ENCODE measurements at regions not wholly inside any gene's neighbourhood (a gene's known extent, or its start where the extent isn't known, plus 50 kb on each side); places are given as distances from the start of the nearest gene placed in this dataset.
A peak's percentile ranks its signal among the peaks of the same experiment; 100 is the strongest.
"Not testable (repeated sequence)": the region's sequence is repeated elsewhere in the genome, so short reads cannot be mapped to it uniquely, and the experiment has no call there.

DNA sequence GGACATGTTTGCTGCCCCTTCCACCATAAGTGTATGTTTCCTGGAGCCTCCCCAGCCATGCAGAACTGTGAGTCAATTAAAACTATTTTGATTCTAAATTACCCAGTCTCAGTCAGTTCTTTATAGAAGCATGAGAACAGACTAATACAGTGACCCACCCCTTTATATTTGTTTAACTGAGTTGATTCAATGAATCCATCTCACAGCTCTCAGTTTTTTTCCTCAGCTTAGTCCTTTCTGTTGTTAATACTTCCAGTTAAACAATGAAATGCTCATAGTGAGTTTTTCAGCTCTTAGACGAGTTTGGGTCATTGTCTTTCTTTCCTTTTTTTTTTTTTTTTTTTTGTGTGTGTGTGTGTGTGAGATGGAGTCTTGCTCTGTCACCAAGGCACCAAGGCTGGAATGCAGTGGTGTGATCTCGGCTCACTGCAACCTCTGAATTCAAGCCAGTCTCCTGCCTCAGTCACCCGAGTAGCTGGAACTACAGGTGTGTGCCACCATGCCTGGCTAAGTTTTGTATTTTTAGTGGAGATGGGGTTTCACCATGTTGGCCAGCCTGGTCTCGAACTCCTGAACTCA, 627.4 kb downstream of the SPATA31A7 start:
- DNase-seq: not testable (repeated sequence)

DNA sequence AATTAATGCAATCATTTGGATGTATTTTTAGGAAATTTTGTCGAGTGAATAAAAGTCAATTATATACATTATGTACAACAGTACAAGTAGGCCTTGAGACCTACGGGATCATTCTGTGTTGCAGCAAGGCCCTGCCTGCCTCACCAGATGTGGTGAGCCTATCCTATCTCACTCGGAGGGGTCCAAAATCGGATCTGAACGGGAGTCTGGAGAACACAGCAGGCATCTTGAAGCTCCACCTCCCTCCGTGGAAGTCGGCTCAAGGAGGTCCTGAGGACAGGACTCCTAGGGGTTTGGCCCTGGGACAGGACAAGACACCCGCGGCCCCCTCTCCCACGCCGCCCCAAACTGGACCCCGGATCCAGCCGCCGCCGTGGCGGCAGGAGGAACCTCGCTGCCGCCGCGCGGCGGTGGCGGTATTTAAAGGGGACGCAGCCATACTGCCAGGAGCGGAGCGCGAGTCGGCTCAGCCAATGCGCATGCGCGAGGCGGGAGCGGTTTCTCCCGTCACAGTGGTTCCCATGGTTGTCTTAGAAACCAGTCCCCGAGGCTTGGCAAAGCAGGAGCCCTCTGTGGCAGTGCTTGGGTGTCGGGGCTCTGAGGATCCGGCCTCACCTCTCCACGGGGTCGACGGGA, 663.9 kb downstream of the SPATA31A7 start:
- DNase-seq: peak; percentile 86

DNA sequence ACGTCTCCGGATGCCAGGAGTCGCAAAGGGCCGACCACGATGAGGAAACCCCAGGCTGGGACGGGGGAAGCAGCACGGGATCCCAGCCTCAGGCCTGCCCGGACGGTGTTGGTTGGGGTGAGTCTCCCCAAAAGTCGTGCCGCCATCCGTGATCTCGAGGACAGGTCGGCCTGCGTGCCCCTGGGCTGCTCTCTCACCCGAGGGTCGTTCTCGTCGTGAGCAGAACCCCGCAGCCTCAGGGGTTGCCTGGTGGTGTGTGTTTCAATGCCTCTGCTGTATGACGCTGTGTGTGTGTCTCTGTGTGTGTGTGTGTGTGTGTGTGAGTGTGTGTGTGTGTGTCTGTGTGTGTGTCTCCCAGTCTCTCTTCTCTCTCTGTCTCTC, 664.4 kb downstream of the SPATA31A7 start:
- DNase-seq: not testable (repeated sequence)

DNA sequence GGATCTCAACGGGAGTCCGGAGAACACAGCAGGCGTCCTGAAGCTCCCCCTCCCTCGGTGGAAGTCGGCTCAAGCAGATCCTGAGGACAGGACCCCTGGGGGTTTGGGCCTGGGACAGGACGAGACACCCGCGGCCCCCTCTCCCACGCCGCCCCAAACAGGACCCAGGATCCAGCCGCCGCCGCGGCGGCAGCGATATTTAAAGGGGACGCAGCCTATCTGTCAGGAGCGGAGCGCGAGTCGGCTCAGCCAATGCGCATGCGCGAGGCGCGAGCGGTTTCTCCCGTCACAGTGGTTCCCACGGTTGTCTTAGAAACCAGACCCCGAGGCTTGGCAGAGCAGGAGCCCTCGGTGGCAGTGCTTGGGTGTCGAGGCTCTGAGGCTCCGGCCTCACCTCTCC, 666.4 kb downstream of the SPATA31A7 start:
- not testable (repeated sequence) for DNase-seq

DNA sequence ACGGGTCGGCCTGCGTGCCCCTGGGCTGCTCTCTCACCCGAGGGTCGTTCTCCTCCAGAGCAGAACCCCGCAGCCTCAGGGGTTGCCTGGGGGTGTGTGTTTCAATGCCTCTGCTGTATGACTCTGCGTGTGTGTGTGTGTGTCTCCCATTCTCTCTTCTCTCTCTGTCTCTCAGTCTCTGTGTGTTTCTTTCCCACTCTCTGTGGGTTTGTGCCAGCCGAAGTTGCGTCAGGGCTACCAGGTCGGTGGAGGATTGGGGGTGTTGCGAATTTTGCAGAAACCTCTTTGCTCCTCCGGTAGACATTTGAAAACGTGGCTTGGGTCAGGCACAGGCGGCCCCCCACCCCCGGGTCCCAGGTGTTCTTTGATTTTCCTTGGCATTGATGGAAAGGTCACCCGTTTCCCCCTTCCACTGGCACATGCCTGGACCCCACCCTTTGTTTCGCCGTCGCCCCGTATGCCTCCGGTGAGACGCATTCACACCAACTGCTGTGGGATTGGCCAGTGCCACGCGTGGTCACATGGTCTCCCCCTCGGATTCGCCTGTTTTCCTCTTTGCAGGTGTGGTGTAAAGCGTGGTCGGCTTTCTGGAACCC, 667.1 kb downstream of the SPATA31A7 start:
- peak; percentile 0 for DNase-seq

DNA sequence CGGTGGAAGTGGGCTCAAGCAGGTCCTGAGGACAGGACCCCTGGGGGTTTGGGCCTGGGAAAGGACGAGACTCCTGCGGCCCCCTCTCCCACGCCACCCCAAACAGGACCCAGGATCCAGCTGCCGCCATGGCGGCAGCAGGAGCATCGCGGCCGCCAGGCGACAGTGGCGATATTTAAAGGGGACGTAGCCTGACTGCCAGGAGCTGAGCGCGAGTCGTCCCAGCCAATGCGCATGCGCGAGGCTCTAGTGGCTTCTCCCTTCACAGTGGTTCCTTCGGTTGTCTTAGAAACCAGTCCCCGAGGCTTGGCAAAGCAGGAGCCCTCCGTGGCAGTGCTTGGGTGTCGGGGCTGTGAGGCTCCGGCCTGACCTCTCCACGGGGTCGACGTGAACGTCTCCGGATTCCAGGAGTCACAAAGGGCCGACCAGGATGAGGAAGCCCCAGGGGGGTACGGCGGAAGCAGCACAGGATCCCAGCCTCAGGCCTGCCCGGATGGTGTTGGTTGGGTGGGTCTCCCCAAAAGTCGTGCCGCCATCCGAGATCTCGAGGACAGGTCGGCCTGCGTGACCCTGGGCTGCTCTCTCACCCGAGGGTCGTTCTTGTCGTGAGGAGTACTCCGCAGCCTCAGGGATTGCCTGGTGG, 668.0 kb downstream of the SPATA31A7 start:
- not testable (repeated sequence) for DNase-seq

DNA sequence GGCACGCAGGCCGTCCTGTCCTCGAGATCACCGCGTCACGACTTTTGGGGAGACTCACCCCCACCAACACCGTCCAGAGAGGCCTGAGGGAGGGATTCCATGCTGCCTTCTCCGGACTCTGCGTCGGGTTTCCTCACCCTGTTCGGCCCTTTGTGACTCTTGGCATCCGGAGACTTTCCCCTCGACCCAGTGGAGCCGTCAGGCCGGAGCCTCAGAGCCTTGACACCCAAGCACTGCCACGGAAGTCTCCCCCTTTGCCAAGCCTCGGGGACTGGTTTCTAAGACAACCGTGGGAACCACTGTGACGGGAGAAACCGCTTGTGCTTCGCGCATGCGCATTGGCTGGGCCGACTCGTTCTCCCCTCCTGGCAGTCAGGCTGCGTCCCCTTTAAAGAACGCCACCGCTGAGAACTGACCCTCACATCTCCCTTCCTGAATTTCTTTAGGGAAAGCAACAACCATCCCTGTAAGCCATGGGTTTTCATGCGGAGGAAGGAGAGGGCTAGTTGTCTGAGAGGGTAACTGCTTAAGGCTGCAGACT, 672.7 kb downstream of the SPATA31A7 start:
- peak; percentile 36 for DNase-seq

DNA sequence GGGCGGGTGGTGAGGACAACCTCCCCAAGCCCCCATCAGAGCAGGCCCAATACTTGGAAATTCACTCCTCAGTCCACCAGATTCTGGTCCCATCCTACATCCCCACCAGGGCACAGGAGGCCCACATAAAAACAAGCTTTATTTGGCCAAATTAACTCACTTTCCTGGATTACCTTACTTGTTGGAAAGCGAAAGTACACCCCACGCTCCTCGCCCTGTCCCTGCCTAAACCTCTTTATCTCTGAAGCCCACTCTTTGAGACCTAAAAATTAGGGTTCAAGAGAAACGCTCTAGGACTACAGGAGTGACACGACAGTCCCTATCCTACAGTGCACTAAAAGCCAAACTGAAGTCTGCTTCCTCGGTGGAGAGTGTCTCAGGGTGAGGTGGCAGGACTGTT, 674.6 kb downstream of the SPATA31A7 start:
- DNase-seq: not testable (repeated sequence)

DNA sequence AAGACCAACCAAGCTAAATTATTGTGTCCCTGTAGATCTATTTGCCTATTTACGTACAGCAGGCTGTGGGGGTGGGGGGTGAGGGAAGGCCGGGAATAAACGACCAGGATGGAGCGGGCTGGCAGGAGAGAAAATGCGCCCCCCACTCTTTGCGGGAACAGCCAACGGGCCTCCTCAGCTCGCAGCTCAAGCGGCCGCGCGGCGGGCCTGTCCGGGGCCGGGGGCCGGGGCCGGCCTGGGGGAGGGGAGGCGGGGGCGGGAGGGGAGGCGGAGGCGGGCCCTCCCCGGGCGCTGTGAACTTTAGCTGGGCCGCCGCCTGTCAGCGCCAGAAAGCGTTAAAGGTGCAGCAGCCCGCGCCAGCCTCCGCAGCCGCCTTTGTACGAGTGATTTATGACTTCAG, 679.1 kb downstream of the SPATA31A7 start:
- DNase-seq: not testable (repeated sequence)

DNA sequence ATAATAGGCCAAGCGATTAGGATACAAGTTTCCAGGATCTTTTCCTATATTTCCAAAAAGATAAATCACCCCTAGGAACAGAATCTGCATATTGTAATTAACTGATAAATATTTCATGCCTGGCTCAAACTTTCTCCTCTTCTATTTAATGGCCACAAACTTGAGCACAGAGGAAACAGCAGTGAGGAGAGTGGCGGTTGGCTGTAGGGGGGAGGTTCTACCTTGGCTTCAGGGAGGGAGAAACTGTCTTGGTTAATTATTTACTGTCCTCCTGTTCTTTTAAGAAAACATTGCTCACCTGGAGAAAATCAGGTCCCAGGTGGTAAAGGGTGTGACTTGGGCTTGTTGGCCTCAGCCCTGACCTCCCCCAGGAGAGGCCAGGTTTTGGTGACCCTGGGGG, 682.5 kb downstream of the SPATA31A7 start:
- DNase-seq: not testable (repeated sequence)
